Vagina (tissue), 2 donors: ENCODE measurements at regions not wholly inside any gene's neighbourhood (a gene's known extent, or its start where the extent isn't known, plus 50 kb on each side); places are given as distances from the start of the nearest gene placed in this dataset.

ENCODE experiments used
- DNase-seq, 2 donors: peaks; one replicate each; pipeline ENCODE4 v3.0.0-alpha.2; 2017; ENCODE audit errors: extremely low spot score in 2 of 2
- H3K27ac ChIP-seq: fragments of 200-600 bp; sonication (generic); one replicate; pipeline ENCODE4 v1.5.1; 2019
- H3K27me3 ChIP-seq: fragments of 200-600 bp; sonication (generic); one replicate; pipeline ENCODE4 v1.5.1; 2019
- H3K36me3 ChIP-seq, 2 donors: fragments of 200-600 bp; sonication (generic); one replicate each; pipeline ENCODE4 v1.5.1; 2017 to 2019
- H3K4me1 ChIP-seq: fragments of 200-600 bp; sonication (generic); one replicate; pipeline ENCODE4 v1.5.1; 2019
- H3K4me3 ChIP-seq, 2 donors: fragments of 200-600 bp; sonication (generic); 1 replicate in 1 of 2; 2 replicates in 1 of 2; pipeline ENCODE4 v1.5.1; 2016 to 2019
- H3K9me3 ChIP-seq: fragments of 200-600 bp; sonication (generic); one replicate; pipeline ENCODE4 v1.5.1; 2019
- CTCF ChIP-seq, 3 experiments: fragments of 450-650 bp in 2 of 3; fragments of 200-600 bp in 1 of 3; sonication (generic) in 1 of 3; IDR thresholded peaks; one replicate each; pipeline ENCODE4 v1.5.1; 2017 to 2019; ENCODE audit warnings: antibody characterized with exemption in 3 of 3, mild to moderate bottlenecking in 2 of 3, moderate library complexity in 2 of 3
- POLR2A ChIP-seq, 2 donors: fragments of 450-650 bp; IDR thresholded peaks; one replicate each; pipeline ENCODE4 v1.6.1; 2017; ENCODE audit warnings: antibody characterized with exemption in 2 of 2, mild to moderate bottlenecking in 2 of 2, moderate library complexity in 2 of 2
- POLR2AphosphoS5 ChIP-seq, 2 donors: sonication (generic); formaldehyde crosslinking; IDR thresholded peaks; one replicate each; pipeline ENCODE4 v1.9.0; 2017; ENCODE audit warnings: antibody characterized with exemption in 2 of 2, mild to moderate bottlenecking in 2 of 2, low read depth in 1 of 2; ENCODE audit not compliant: insufficient read depth in 1 of 2
- intact Hi-C: fragments of 100-400 bp; cut with DNase I; formaldehyde crosslinking; loops from one replicate; pipeline ENCODE4 v1.15.1; 2023

DNA sequence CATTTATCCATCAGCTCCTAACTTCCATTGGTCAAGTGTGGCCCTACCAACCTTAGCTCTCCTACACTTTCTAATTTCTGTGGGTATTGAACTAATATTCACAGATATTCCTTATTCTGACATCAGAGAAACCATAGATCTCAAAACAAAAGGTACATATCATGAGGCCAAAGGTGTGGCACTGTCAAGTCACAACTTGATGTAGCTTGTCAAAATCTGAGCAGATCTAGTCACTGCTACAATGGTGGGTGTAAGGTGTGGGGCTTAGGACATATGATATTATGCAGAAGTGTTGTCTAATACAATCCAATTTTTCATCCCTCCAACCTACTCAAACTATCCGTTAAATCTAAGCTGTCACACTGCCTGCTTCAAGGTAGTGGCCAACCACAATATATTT lies 114.0 kb upstream of the FAR2 start:
- Histone ChIP-seq H3K4me3 (no peak overlapping the region), H3K4me1 (peaks cover 10% of the 10 kb centered on the region), H3K27ac (no peak overlapping the region), H3K36me3 (no peaks in the 10 kb centered on the region), H3K9me3 (no peaks in the 10 kb centered on the region), H3K27me3 (no peaks in the 10 kb centered on the region)
- DNase-seq: no peak
- intact Hi-C loops: no loop called here
- TF ChIP-seq POLR2A (IDR thresholded peaks at IDR 0.05) (no peak), POLR2AphosphoS5 (IDR thresholded peaks at IDR 0.05; ENCODE audit: insufficient read depth in 1 of 2, low read depth in 1 of 2) (no peak), CTCF (IDR thresholded peaks at IDR 0.05) (no peak)

- Histone ChIP-seq H3K27me3 (no peaks in the 10 kb centered on the region), H3K36me3 (no peaks in the 10 kb centered on the region), H3K4me3 (no peak overlapping the region), H3K27ac (peak overlapping the region; percentile 68), H3K4me1 (peaks cover 22% of the 10 kb centered on the region), H3K9me3 (no peaks in the 10 kb centered on the region)
- intact Hi-C loops: no loop called here
- no peak for TF ChIP-seq POLR2A (IDR thresholded peaks at IDR 0.05)
- TF ChIP-seq POLR2AphosphoS5 (IDR thresholded peaks at IDR 0.05; ENCODE audit: insufficient read depth in 1 of 2, low read depth in 1 of 2): peak; percentile 25 to 28
- no peak for TF ChIP-seq CTCF (IDR thresholded peaks at IDR 0.05)
- DNase-seq: no peak
Measured at GRCh38 chr12:29039013-29039412, 110.1 kb upstream of the FAR2 start.

DNA sequence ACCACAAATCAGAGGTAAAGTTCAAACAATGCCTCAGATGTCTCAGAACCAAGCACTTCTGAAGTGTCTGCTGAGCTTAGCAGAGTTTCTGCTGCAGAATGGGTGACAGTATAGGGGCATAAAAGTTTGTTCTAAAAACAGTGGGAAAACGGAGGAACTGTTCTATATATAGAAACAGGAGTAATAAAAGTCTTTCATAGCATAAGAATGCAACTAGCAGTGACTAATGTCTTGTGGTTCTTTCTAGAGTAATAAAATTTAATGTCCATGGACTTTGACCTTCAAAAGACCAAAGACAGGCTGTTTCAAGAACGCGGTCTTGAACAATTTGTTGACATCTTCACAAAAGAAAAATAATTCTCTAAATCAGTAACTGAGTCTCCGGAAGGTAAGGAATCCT lies 107.5 kb upstream of the FAR2 start:
- no peak for TF ChIP-seq POLR2AphosphoS5 (IDR thresholded peaks at IDR 0.05; ENCODE audit: insufficient read depth in 1 of 2, low read depth in 1 of 2)
- no peak for TF ChIP-seq CTCF (IDR thresholded peaks at IDR 0.05)
- no peak for TF ChIP-seq POLR2A (IDR thresholded peaks at IDR 0.05)
- peak overlapping the region; percentile 68 for H3K27ac ChIP-seq
- H3K36me3 ChIP-seq: no peaks in the 10 kb centered on the region
- intact Hi-C loops: no loop called here
- H3K27me3 ChIP-seq: no peaks in the 10 kb centered on the region
- no peaks in the 10 kb centered on the region for H3K9me3 ChIP-seq
- peaks cover 22% of the 10 kb centered on the region for H3K4me1 ChIP-seq
- no peak for DNase-seq
- peak overlapping the region in 1 of 2 donors; percentile 25 for H3K4me3 ChIP-seq

DNA sequence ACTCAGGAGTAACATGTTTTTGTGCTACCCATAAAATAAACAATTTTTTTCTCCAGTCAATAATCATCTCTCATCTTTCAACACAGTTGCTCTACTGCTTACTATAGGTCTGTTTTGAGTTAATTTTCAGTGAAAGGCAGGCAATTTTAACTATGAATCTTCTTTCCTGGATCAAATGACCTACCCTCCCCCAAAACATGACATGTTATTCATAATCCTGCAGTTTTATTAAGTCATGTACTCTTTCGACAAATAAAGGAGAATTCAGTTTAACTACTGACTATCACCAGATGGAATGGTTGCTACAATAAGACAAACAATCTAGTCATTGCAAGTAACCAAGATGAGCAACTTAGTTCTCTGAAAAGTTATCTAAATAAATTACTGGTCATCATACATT lies 106.0 kb upstream of the FAR2 start:
- H3K9me3 ChIP-seq: no peaks in the 10 kb centered on the region

DNA sequence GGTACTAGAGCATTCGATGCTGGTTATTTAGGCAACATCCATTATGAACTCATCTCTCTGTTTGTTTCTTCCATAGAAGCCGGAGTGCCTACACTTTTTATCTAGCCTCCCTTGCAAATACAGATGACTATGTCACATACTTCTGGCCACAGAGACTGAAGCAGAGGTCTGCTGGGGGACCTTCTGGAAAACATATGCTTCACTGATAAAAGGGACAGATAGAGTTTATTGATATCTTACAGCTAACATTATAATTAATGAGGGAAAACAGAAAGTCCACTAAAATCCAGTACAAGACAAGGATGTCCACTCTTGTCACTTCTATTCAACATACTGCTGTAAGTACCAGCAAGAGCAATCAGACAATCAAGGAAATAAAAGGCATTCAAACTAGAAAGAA lies 104.3 kb upstream of the FAR2 start:
- intact Hi-C loops: no loop called here
- H3K27ac ChIP-seq: no peak overlapping the region
- no peaks in the 10 kb centered on the region for H3K36me3 ChIP-seq
- no peak overlapping the region for H3K4me3 ChIP-seq
- DNase-seq: no peak
- TF ChIP-seq POLR2A (IDR thresholded peaks at IDR 0.05) (no peak), CTCF (IDR thresholded peaks at IDR 0.05) (no peak), POLR2AphosphoS5 (IDR thresholded peaks at IDR 0.05; ENCODE audit: insufficient read depth in 1 of 2, low read depth in 1 of 2) (no peak)
- peaks cover 15% of the 10 kb centered on the region for H3K4me1 ChIP-seq
- H3K27me3 ChIP-seq: no peaks in the 10 kb centered on the region
- no peaks in the 10 kb centered on the region for H3K9me3 ChIP-seq

More for the DNA sequence above, 106.0 kb upstream of the FAR2 start:
- H3K4me3 ChIP-seq: no peak overlapping the region
- intact Hi-C loops: no loop called here
- peak overlapping the region; percentile 42 for H3K27ac ChIP-seq
- TF ChIP-seq POLR2A (IDR thresholded peaks at IDR 0.05) (no peak), CTCF (IDR thresholded peaks at IDR 0.05) (no peak), POLR2AphosphoS5 (IDR thresholded peaks at IDR 0.05; ENCODE audit: insufficient read depth in 1 of 2, low read depth in 1 of 2) (no peak)
- H3K36me3 ChIP-seq: no peaks in the 10 kb centered on the region
- DNase-seq: no peak
- H3K4me1 ChIP-seq: peaks cover 22% of the 10 kb centered on the region
- no peaks in the 10 kb centered on the region for H3K27me3 ChIP-seq
